T-helper 1 cell treated with Interleukin-12 subunit alpha and Interleukin-12 subunit beta and Interleukin-4 antibody, amounts not matched to agents 30 ng/mL and 1 ng/mL, for 36 hours (primary cell): ENCODE measurements at regions not wholly inside any gene's neighbourhood (a gene's known extent, or its start where the extent isn't known, plus 50 kb on each side); places are given as distances from the start of the nearest gene placed in this dataset.
"Not testable (repeated sequence)": the region's sequence is repeated elsewhere in the genome, so short reads cannot be mapped to it uniquely, and the experiment has no call there.

ENCODE experiments used
- intact Hi-C: fragments of 100-400 bp; cut with micrococcal nuclease; formaldehyde crosslinking; loops from one replicate; pipeline ENCODE4 v1.15.1; 2024

GRCh38 chr12:125971981-125972380, 906.7 kb downstream of the AACS start:
- intact Hi-C loops = no loop called here

GRCh38 chr12:125978286-125978685, 913.1 kb downstream of the AACS start:
- intact Hi-C loops = no loop called here

- intact Hi-C loops = no loop called here
Observed at GRCh38 chr12:125981610-125982253, 916.5 kb downstream of the AACS start.

GRCh38 chr12:125983094-125983783, 918.0 kb downstream of the AACS start:
- intact Hi-C loops = no loop called here

- intact Hi-C loops = no loop called here
Observed at GRCh38 chr12:125983784-125984500, 918.7 kb downstream of the AACS start.

- intact Hi-C loops = no loop called here
Observed at GRCh38 chr12:125988545-125988944, 923.3 kb downstream of the AACS start.

- intact Hi-C loops = no loop called here
Observed at GRCh38 chr12:125989696-125990095, 924.5 kb downstream of the AACS start.

- intact Hi-C loops = no loop called here
Observed at GRCh38 chr12:125996443-125996842, 931.2 kb downstream of the AACS start.

- intact Hi-C loops = no loop called here
Observed at GRCh38 chr12:125999628-126000027, 934.4 kb downstream of the AACS start.

GRCh38 chr12:126019385-126019784, 954.1 kb downstream of the AACS start:
- intact Hi-C loops = no loop called here

- intact Hi-C loops = no loop called here
Observed at GRCh38 chr12:126021675-126022074, 956.4 kb downstream of the AACS start.

GRCh38 chr12:126027825-126028224, 962.6 kb downstream of the AACS start:
- intact Hi-C loops = no loop called here

- intact Hi-C loops = no loop called here
Observed at GRCh38 chr12:126030573-126030972, 965.3 kb downstream of the AACS start.

GRCh38 chr12:126033751-126034150, 968.5 kb downstream of the AACS start:
- intact Hi-C loops = no loop called here

- intact Hi-C loops = no loop called here
Observed at GRCh38 chr12:126036348-126036747, 971.1 kb downstream of the AACS start.

- intact Hi-C loops = no loop called here
Observed at GRCh38 chr12:126038434-126038833, 973.2 kb downstream of the AACS start.

- intact Hi-C loops = no loop called here
Observed at GRCh38 chr12:126040307-126040706, 975.1 kb downstream of the AACS start.

GRCh38 chr12:126042286-126042685, 977.1 kb downstream of the AACS start:
- intact Hi-C loops = no loop called here

- intact Hi-C loops = not testable (repeated sequence)
Observed at GRCh38 chr12:126049501-126049900, 984.3 kb downstream of the AACS start.

- intact Hi-C loops = no loop called here
Observed at GRCh38 chr12:126051611-126052107, 986.4 kb downstream of the AACS start.

- intact Hi-C loops = no loop called here
Observed at GRCh38 chr12:126055521-126055920, 990.3 kb downstream of the AACS start.

GRCh38 chr12:126061777-126062176, 996.5 kb downstream of the AACS start:
- intact Hi-C loops = no loop called here
